ENCODE measurements at regions not wholly inside any gene's neighbourhood (a gene's known extent, or its start where the extent isn't known, plus 50 kb on each side); places are given as distances from the start of the nearest gene placed in this dataset.
"Not testable (repeated sequence)": the region's sequence is repeated elsewhere in the genome, so short reads cannot be mapped to it uniquely, and the experiment has no call there.

- Histone ChIP-seq H3K4me3 (ENCODE audit: low read depth, low read length) (no peak overlapping the region), H3K27me3 (no peaks in the 10 kb centered on the region; the same call in 1 of the 2 replicates), H3K36me3 (no peaks in the 10 kb centered on the region), H3K9me3 (no peaks in the 10 kb centered on the region), H3K4me1 (no peaks in the 10 kb centered on the region)
- no peak for DNase-seq
- no peak for TF ChIP-seq CTCF (IDR thresholded peaks at IDR 0.05; ENCODE audit: low read depth, low read length)
Measured at GRCh38 chr7:106450716-106451115, 165.9 kb upstream of the NAMPT start.

- Histone ChIP-seq H3K4me1 (no peaks in the 10 kb centered on the region), H3K27me3 (no peaks in the 10 kb centered on the region; the same call in none of the 2 replicates), H3K9me3 (no peaks in the 10 kb centered on the region), H3K4me3 (ENCODE audit: low read depth, low read length) (no peak overlapping the region), H3K36me3 (no peaks in the 10 kb centered on the region)
- DNase-seq: no peak
- no peak for TF ChIP-seq CTCF (IDR thresholded peaks at IDR 0.05; ENCODE audit: low read depth, low read length)
Measured at GRCh38 chr7:106448992-106449859, 164.4 kb upstream of the NAMPT start.

GRCh38 chr7:106448346-106448991 is 163.7 kb upstream of the NAMPT start:
- DNase-seq: no peak
- H3K9me3 ChIP-seq: no peaks in the 10 kb centered on the region

GRCh38 chr7:106447318-106447847 is 162.6 kb upstream of the NAMPT start:
- TF ChIP-seq CTCF (IDR thresholded peaks at IDR 0.05; ENCODE audit: low read depth, low read length): no peak
- H3K4me3 ChIP-seq (ENCODE audit: low read depth, low read length): no peak overlapping the region

More at GRCh38 chr7:106448346-106448991, 163.7 kb upstream of the NAMPT start:
- Histone ChIP-seq H3K4me1 (no peaks in the 10 kb centered on the region), H3K4me3 (ENCODE audit: low read depth, low read length) (no peak overlapping the region), H3K27me3 (no peaks in the 10 kb centered on the region; the same call in none of the 2 replicates), H3K36me3 (no peaks in the 10 kb centered on the region)
- TF ChIP-seq CTCF (IDR thresholded peaks at IDR 0.05; ENCODE audit: low read depth, low read length): no peak

GRCh38 chr7:106445366-106445765 is 160.6 kb upstream of the NAMPT start:
- H3K27me3 ChIP-seq; H3K4me1 ChIP-seq; H3K36me3 ChIP-seq; H3K4me3 ChIP-seq (ENCODE audit: low read depth, low read length); H3K9me3 ChIP-seq; DNase-seq: not testable (repeated sequence)

More at GRCh38 chr7:106447318-106447847, 162.6 kb upstream of the NAMPT start:
- no peaks in the 10 kb centered on the region for H3K4me1 ChIP-seq
- no peaks in the 10 kb centered on the region for H3K36me3 ChIP-seq
- no peak for DNase-seq
- no peaks in the 10 kb centered on the region; the same call in 1 of the 2 replicates for H3K9me3 ChIP-seq
- no peaks in the 10 kb centered on the region; the same call in none of the 2 replicates for H3K27me3 ChIP-seq

GRCh38 chr7:106444068-106444655 is 159.4 kb upstream of the NAMPT start:
- Histone ChIP-seq H3K36me3 (no peaks in the 10 kb centered on the region), H3K9me3 (no peaks in the 10 kb centered on the region; the same call in 1 of the 2 replicates), H3K4me1 (no peaks in the 10 kb centered on the region), H3K27me3 (peaks cover 3% of the 10 kb centered on the region), H3K4me3 (ENCODE audit: low read depth, low read length) (no peak overlapping the region)
- no peak for TF ChIP-seq CTCF (IDR thresholded peaks at IDR 0.05; ENCODE audit: low read depth, low read length)
- DNase-seq: no peak
